Panc1 (cell line): ENCODE measurements at regions not wholly inside any gene's neighbourhood (a gene's known extent, or its start where the extent isn't known, plus 50 kb on each side); places are given as distances from the start of the nearest gene placed in this dataset.

Source experiments
- ATAC-seq: fragments of 200-7000 bp; cut with Tn5 transposase; 2 replicates; pipeline ENCODE4 v1.9.1; 2020; ENCODE audit warnings: mild to moderate bottlenecking, moderate library complexity
- BruUV-seq: library from RNA; stranded (reverse); fragments of 400-500 nt; replicated peaks from 2 replicates; lab custom pipeline; 2021; lab: Mats Ljungman, UMichigan
- CTCF ChIA-PET: fragments of 300-600 bp; sonication (Branson Sonifier 250); formaldehyde crosslinking; loops from one replicate; lab custom pipeline; 2022; ENCODE audit warnings: antibody characterized with exemption; lab: Charles Lee
- POLR2A ChIA-PET: fragments of 300-600 bp; sonication (Branson Sonifier 250); formaldehyde crosslinking; loops from one replicate; lab custom pipeline; 2022; ENCODE audit warnings: antibody characterized with exemption; lab: Charles Lee
- DNase-seq: peaks from one replicate; pipeline ENCODE4 v3.0.0-alpha.2; 2010; ENCODE audit warnings: low read depth, low spot score
- H3K27ac ChIP-seq: 2 replicates; pipeline ENCODE4 v1.5.1; 2011; ENCODE audit warnings: mild to moderate bottlenecking, low read length, inconsistent platforms
- H3K27me3 ChIP-seq: fragments of 200-500 bp; sonication (Bioruptor generic); 2 replicates; pipeline ENCODE4 v1.6.0; 2014; ENCODE audit warnings: low read length, inconsistent platforms; ENCODE audit not compliant: control insufficient read depth, insufficient read depth
- H3K36me3 ChIP-seq: fragments of 200-500 bp; sonication (Bioruptor generic); 2 replicates; pipeline ENCODE4 v1.5.1; 2014; ENCODE audit warnings: inconsistent platforms, mild to moderate bottlenecking, low read length, moderate library complexity; ENCODE audit not compliant: control insufficient read depth, insufficient read depth
- H3K4me1 ChIP-seq: 2 replicates; pipeline ENCODE4 v1.5.1; 2011; ENCODE audit warnings: inconsistent platforms, mild to moderate bottlenecking, low read length, moderate library complexity; ENCODE audit not compliant: control insufficient read depth, insufficient read depth
- H3K4me3 ChIP-seq, 2 experiments: 2 replicates each; pipeline ENCODE4 v1.5.1; 2011 to 2012; ENCODE audit warnings: low read depth in 2 of 2, low read length in 2 of 2, mild to moderate bottlenecking in 2 of 2, inconsistent platforms in 1 of 2, moderate library complexity in 1 of 2
- H3K9me3 ChIP-seq: fragments of 200-500 bp; sonication (Bioruptor generic); 2 replicates; pipeline ENCODE4 v1.5.1; 2014; ENCODE audit warnings: low read depth, mild to moderate bottlenecking, inconsistent platforms, low read length, moderate library complexity; ENCODE audit not compliant: control insufficient read depth, insufficient read depth
- POLR2AphosphoS5 ChIP-seq: IDR thresholded peaks from 2 replicates; pipeline ENCODE4 v1.6.1; 2012; ENCODE audit warnings: mild to moderate bottlenecking, low read depth, low read length, moderate library complexity
- SIN3A ChIP-seq: IDR thresholded peaks from 2 replicates; pipeline ENCODE4 v1.6.1; 2012; ENCODE audit warnings: low read depth, mild to moderate bottlenecking, low read length, moderate library complexity, borderline replicate concordance; ENCODE audit not compliant: insufficient read depth
- TCF7L2 ChIP-seq: IDR thresholded peaks from 2 replicates; pipeline ENCODE4 v1.6.1; 2011; ENCODE audit warnings: mild to moderate bottlenecking, low read depth, low read length, inconsistent platforms
- in situ Hi-C: cut with HindIII; loops from 2 replicates; pipeline ENCODE4 v1.10.0; 2016; ENCODE audit warnings: low sequenced_read_pairs, low pct_unique_long_range_greater_than_20kb
- intact Hi-C: fragments of 100-400 bp; cut with micrococcal nuclease; formaldehyde crosslinking; loops from one replicate; pipeline ENCODE4 v1.10.0; 2022; ENCODE audit not compliant: unreplicated experiment
- TF ChIP-seq, protein P1 (sequence below), 2 experiments: IDR thresholded peaks; 2 replicates each; pipeline ENCODE4 v1.6.1; 2011 to 2012; ENCODE audit warnings: low read depth in 2 of 2, control low read depth in 1 of 2, low read length in 1 of 2, mild to moderate bottlenecking in 1 of 2, moderate library complexity in 1 of 2; ENCODE audit not compliant: insufficient read depth in 1 of 2
- TF ChIP-seq, protein P2 (sequence below): fragments of 450-650 bp; IDR thresholded peaks from 2 replicates; pipeline ENCODE4 v1.5.1; 2017; ENCODE audit warnings: mild to moderate bottlenecking

- BruUV-seq: no TSS peak
- H3K9me3 ChIP-seq: no peaks in the 10 kb centered on the region
- DNase-seq: no peak
- no peak overlapping the region for H3K27ac ChIP-seq
- in situ Hi-C loops: no loop called here
- intact Hi-C loops: no loop called here
- CTCF ChIA-PET: no interaction called here
- ATAC-seq: no peak
- H3K36me3 ChIP-seq: no peaks in the 10 kb centered on the region
- POLR2A ChIA-PET: no interaction called here
- TF ChIP-seq TCF7L2 (no peak), POLR2AphosphoS5 (no peak), SIN3A (no peak)
- TF ChIP-seq, protein P1, sequence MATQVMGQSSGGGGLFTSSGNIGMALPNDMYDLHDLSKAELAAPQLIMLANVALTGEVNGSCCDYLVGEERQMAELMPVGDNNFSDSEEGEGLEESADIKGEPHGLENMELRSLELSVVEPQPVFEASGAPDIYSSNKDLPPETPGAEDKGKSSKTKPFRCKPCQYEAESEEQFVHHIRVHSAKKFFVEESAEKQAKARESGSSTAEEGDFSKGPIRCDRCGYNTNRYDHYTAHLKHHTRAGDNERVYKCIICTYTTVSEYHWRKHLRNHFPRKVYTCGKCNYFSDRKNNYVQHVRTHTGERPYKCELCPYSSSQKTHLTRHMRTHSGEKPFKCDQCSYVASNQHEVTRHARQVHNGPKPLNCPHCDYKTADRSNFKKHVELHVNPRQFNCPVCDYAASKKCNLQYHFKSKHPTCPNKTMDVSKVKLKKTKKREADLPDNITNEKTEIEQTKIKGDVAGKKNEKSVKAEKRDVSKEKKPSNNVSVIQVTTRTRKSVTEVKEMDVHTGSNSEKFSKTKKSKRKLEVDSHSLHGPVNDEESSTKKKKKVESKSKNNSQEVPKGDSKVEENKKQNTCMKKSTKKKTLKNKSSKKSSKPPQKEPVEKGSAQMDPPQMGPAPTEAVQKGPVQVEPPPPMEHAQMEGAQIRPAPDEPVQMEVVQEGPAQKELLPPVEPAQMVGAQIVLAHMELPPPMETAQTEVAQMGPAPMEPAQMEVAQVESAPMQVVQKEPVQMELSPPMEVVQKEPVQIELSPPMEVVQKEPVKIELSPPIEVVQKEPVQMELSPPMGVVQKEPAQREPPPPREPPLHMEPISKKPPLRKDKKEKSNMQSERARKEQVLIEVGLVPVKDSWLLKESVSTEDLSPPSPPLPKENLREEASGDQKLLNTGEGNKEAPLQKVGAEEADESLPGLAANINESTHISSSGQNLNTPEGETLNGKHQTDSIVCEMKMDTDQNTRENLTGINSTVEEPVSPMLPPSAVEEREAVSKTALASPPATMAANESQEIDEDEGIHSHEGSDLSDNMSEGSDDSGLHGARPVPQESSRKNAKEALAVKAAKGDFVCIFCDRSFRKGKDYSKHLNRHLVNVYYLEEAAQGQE (IDR thresholded peaks at IDR 0.05; ENCODE audit: insufficient read depth in 1 of 2, low read depth in 2 of 2, low read length in 1 of 2): no peak
- TF ChIP-seq, protein P2, sequence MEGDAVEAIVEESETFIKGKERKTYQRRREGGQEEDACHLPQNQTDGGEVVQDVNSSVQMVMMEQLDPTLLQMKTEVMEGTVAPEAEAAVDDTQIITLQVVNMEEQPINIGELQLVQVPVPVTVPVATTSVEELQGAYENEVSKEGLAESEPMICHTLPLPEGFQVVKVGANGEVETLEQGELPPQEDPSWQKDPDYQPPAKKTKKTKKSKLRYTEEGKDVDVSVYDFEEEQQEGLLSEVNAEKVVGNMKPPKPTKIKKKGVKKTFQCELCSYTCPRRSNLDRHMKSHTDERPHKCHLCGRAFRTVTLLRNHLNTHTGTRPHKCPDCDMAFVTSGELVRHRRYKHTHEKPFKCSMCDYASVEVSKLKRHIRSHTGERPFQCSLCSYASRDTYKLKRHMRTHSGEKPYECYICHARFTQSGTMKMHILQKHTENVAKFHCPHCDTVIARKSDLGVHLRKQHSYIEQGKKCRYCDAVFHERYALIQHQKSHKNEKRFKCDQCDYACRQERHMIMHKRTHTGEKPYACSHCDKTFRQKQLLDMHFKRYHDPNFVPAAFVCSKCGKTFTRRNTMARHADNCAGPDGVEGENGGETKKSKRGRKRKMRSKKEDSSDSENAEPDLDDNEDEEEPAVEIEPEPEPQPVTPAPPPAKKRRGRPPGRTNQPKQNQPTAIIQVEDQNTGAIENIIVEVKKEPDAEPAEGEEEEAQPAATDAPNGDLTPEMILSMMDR: no peak
- H3K4me3 ChIP-seq: no peak overlapping the region
- H3K4me1 ChIP-seq: no peaks in the 10 kb centered on the region
- H3K27me3 ChIP-seq: no peaks in the 10 kb centered on the region
These were observed 237.2 kb upstream of the PUDP start for GRCh38 chrX:7385131-7385530.

- Histone ChIP-seq H3K27ac (no peak overlapping the region), H3K27me3 (no peaks in the 10 kb centered on the region), H3K4me1 (no peaks in the 10 kb centered on the region), H3K36me3 (no peaks in the 10 kb centered on the region), H3K9me3 (no peaks in the 10 kb centered on the region), H3K4me3 (no peak overlapping the region)
- TF ChIP-seq, protein P2: no peak
- TF ChIP-seq, protein P1 (IDR thresholded peaks at IDR 0.05; ENCODE audit: insufficient read depth in 1 of 2, low read depth in 2 of 2, low read length in 1 of 2): no peak
- no peak for TF ChIP-seq TCF7L2
- no peak for TF ChIP-seq SIN3A
- TF ChIP-seq POLR2AphosphoS5: no peak
- intact Hi-C loops (no loop called here), in situ Hi-C loops (no loop called here)
- BruUV-seq: no TSS peak
- DNase-seq (no peak), ATAC-seq (no peak)
- ChIA-PET CTCF (no interaction called here), POLR2A (no interaction called here)
These were observed 230.5 kb upstream of the PUDP start for GRCh38 chrX:7378406-7378805.
